ENCODE measurements at regions not wholly inside any gene's neighbourhood (a gene's known extent, or its start where the extent isn't known, plus 50 kb on each side); places are given as distances from the start of the nearest gene placed in this dataset.
A peak's percentile ranks its signal among the peaks of the same experiment; 100 is the strongest.

- Mint-ChIP-seq H3K4me3 (no peak overlapping the region), H3K27ac (no peak overlapping the region), H3K36me3 (no peaks in the 10 kb centered on the region), H3K27me3 (no peaks in the 10 kb centered on the region), H3K9me3 (no peaks in the 10 kb centered on the region), H3K4me1 (ENCODE audit: low read depth in 2 of 2) (no peaks in the 10 kb centered on the region)
- no peak for ATAC-seq
- DNase-seq (ENCODE audit: low spot score) = no peak
Observed at GRCh38 chr2:120802158-120802557, 66.5 kb downstream of the GLI2 start.

- DNase-seq (ENCODE audit: low spot score) (no peak), ATAC-seq (no peak)
- Mint-ChIP-seq H3K27ac (no peak overlapping the region), H3K27me3 (no peaks in the 10 kb centered on the region), H3K36me3 (no peaks in the 10 kb centered on the region), H3K4me1 (ENCODE audit: low read depth in 2 of 2) (no peaks in the 10 kb centered on the region), H3K4me3 (no peak overlapping the region), H3K9me3 (no peaks in the 10 kb centered on the region)
Observed at GRCh38 chr2:120802867-120803484, 67.3 kb downstream of the GLI2 start.

- no peak for ATAC-seq
- no peak for DNase-seq (ENCODE audit: low spot score)
- no peak overlapping the region for H3K4me3 Mint-ChIP-seq
- peaks cover 0 to 1% of the 10 kb centered on the region in 2 donors for H3K27me3 Mint-ChIP-seq
- no peaks in the 10 kb centered on the region for H3K9me3 Mint-ChIP-seq
- no peaks in the 10 kb centered on the region for H3K36me3 Mint-ChIP-seq
- no peak overlapping the region for H3K27ac Mint-ChIP-seq
- H3K4me1 Mint-ChIP-seq (ENCODE audit: low read depth in 2 of 2) = no peaks in the 10 kb centered on the region
Observed at GRCh38 chr2:120803764-120804335, 68.2 kb downstream of the GLI2 start.

DNA sequence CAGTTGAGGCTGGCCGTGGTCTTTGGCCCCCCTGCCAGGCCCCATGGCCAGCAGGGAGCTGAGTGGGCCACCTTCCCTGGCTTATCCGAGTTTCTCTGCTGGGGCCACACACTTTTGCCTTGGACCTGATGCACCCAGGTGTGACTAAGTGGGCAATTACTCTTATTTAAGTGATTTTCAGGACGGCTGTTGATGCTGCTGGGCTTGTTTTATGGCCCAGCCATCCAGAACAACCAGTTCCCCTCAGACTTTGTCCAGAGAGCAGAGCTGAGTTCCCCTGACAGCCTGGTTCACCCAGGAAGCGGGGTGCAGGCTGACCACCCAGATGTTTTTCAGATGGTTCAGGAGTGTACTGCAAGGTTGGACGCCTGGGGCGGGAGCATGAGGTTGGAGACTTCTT is 68.8 kb downstream of the GLI2 start:
- Mint-ChIP-seq H3K36me3 (no peaks in the 10 kb centered on the region), H3K27ac (no peak overlapping the region), H3K4me1 (ENCODE audit: low read depth in 2 of 2) (no peaks in the 10 kb centered on the region), H3K27me3 (peaks cover 5 to 7% of the 10 kb centered on the region in 2 donors), H3K4me3 (no peak overlapping the region), H3K9me3 (no peaks in the 10 kb centered on the region)
- DNase-seq (ENCODE audit: low spot score) (no peak), ATAC-seq (no peak)

DNA sequence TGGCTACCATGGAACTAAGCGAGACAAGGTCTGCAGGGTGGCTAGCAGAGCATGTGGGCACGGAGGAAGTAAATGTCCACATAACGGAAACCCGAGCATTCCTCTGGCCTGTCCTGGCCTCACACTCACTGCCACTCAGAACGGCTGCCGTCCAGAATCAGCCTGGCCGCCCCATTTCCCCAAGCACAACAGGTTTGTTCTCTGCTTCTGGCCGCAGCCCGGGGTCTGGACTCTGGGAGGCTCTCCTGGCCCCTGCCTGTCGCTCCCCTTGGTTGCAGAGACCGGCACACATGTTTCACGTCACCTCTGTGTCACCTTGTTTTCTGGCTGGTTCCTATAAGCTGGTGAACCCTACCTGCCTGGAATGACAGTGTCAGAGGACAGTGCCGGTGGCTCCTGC is 69.3 kb downstream of the GLI2 start:
- Mint-ChIP-seq H3K36me3 (no peaks in the 10 kb centered on the region), H3K4me1 (ENCODE audit: low read depth in 2 of 2) (no peaks in the 10 kb centered on the region), H3K9me3 (no peaks in the 10 kb centered on the region), H3K4me3 (no peak overlapping the region), H3K27me3 (peaks cover 5 to 10% of the 10 kb centered on the region in 2 donors), H3K27ac (no peak overlapping the region)
- ATAC-seq = no peak
- DNase-seq (ENCODE audit: low spot score) = no peak

- DNase-seq (ENCODE audit: low spot score) = no peak
- Mint-ChIP-seq H3K27me3 (peaks cover 5 to 10% of the 10 kb centered on the region in 2 donors), H3K4me1 (ENCODE audit: low read depth in 2 of 2) (no peaks in the 10 kb centered on the region), H3K27ac (no peak overlapping the region), H3K9me3 (no peaks in the 10 kb centered on the region), H3K4me3 (no peak overlapping the region), H3K36me3 (no peaks in the 10 kb centered on the region)
- no peak for ATAC-seq
Observed at GRCh38 chr2:120805602-120806001, 69.9 kb downstream of the GLI2 start.

DNA sequence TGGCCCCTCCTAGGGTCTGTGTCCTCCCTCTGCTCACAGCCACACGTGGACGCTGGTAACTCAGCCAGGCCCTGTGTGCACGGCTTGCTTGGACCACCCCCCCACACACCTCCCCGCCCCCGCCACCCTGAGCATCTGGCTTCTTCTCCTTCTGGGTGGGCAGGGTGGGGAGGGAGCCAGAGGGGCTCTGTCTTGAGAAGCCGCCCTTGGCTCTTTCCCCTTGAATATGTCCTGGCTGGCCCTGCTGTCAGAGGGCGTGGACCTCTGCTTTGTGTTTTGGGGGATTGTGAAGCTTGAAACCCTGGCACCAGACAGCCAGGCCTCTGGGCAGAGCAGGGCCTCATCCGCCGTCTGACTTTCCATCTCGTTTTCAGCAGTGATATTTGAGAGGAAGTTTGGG is 72.1 kb downstream of the GLI2 start:
- Mint-ChIP-seq H3K9me3 (no peaks in the 10 kb centered on the region), H3K27ac (no peak overlapping the region), H3K4me3 (no peak overlapping the region), H3K36me3 (no peaks in the 10 kb centered on the region), H3K4me1 (ENCODE audit: low read depth in 2 of 2) (no peaks in the 10 kb centered on the region), H3K27me3 (peaks cover 5 to 10% of the 10 kb centered on the region in 2 donors)
- ATAC-seq = no peak
- DNase-seq (ENCODE audit: low spot score) = no peak

GRCh38 chr2:120809151-120809550 is 73.5 kb downstream of the GLI2 start:
- no peaks in the 10 kb centered on the region for H3K4me1 Mint-ChIP-seq (ENCODE audit: low read depth in 2 of 2)
- no peak for ATAC-seq
- no peaks in the 10 kb centered on the region for H3K9me3 Mint-ChIP-seq
- no peak overlapping the region for H3K27ac Mint-ChIP-seq
- peaks cover 7 to 10% of the 10 kb centered on the region in 2 donors for H3K27me3 Mint-ChIP-seq
- no peak for DNase-seq (ENCODE audit: low spot score)
- no peak overlapping the region for H3K4me3 Mint-ChIP-seq
- no peaks in the 10 kb centered on the region for H3K36me3 Mint-ChIP-seq

DNA sequence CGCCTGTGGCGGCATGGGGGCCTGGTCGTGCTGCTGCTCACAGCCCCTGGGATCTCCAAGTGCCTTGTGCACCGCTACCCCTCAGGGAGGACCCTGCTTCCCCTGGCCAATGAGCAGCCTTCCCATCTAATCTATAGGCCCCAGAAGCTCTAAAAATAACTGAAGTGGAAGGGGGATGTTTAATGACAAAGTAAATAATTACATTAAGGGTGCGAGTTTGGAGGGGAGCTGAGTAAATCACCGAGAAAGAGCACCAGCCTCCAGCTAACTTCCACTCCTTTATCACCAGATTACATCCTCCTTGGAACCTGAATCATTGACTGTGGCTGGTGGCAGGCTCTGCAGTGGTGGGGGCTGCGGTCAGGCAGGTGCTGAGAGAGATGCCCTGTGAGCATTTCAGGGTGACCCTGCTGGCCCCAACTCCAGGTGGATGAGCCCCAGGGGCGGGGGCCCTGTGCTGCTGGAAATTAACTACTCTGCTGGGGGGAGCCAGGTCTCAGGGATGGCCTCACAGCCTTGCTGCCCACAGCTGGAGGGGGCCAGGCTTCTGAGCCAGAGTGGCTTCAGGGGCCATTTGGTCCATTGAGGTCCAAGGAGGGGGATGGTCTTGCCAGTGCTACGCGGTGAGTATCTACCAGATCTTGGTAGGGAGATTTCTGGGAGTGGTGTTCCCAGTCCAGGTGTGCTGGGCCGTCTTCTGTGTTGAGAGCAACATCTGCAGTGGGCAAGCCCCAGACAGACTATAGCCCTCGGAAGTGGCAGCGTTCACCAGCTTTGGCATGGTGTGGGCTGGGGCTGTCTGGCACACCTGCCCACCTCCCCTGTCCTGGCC is 74.2 kb downstream of the GLI2 start:
- Mint-ChIP-seq H3K9me3 (no peaks in the 10 kb centered on the region), H3K36me3 (no peaks in the 10 kb centered on the region), H3K4me3 (no peak overlapping the region), H3K27me3 (peaks cover 7 to 10% of the 10 kb centered on the region in 2 donors), H3K4me1 (ENCODE audit: low read depth in 2 of 2) (no peaks in the 10 kb centered on the region), H3K27ac (no peak overlapping the region)
- DNase-seq (ENCODE audit: low spot score) (no peak), ATAC-seq (peak in 1 of 2 donors; percentile 16)

DNA sequence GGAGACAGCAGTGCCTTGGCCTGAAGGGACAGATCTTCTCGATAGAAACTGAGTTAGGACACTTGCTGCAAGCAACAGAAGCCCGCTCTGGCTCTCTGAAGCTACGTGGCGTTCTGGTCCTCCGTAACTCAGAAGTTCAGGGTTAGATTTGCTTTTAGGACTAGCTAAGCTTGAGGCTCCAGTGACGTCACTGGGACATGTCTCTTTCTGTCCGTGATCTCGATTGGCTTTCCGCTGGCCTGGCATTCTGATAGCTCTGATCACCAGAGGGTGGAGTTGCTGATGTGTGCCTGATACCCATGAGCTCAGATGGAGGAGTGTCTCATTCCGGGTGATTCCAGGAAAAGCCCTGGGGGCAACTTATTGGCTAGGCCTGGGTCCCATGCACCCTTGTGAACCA is 75.0 kb downstream of the GLI2 start:
- Mint-ChIP-seq H3K9me3 (no peaks in the 10 kb centered on the region), H3K4me3 (no peak overlapping the region)

DNA sequence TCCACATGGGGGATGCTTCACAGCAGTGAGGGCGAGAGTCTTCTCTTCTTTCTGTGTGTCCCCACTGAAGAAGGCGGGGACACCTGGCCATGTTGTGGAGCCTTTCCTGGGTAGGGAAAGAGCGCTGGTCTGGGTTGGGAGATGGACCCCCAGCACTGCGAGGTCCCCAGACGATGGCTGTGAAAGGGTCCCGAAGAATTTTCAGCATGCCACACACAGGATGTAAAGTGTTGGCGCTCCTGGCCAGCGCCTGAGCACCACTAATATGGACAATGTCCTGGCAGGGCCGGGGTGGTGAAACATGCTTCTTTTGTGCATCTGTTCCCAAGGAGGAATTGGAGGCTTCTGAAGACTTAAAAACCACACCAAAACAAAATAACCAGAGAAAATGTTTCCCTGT is 77.2 kb downstream of the GLI2 start:
- H3K27ac Mint-ChIP-seq = no peak overlapping the region
- ATAC-seq (no peak), DNase-seq (ENCODE audit: low spot score) (no peak)
- H3K4me1 Mint-ChIP-seq (ENCODE audit: low read depth in 2 of 2) = no peaks in the 10 kb centered on the region
- no peaks in the 10 kb centered on the region for H3K36me3 Mint-ChIP-seq
- no peaks in the 10 kb centered on the region for H3K9me3 Mint-ChIP-seq
- H3K4me3 Mint-ChIP-seq = no peak overlapping the region
- H3K27me3 Mint-ChIP-seq = peaks cover 7 to 10% of the 10 kb centered on the region in 2 donors

More for the DNA sequence above, 75.0 kb downstream of the GLI2 start:
- H3K4me1 Mint-ChIP-seq (ENCODE audit: low read depth in 2 of 2) = no peaks in the 10 kb centered on the region
- no peak for DNase-seq (ENCODE audit: low spot score)
- no peaks in the 10 kb centered on the region for H3K36me3 Mint-ChIP-seq
- ATAC-seq = no peak
- no peak overlapping the region for H3K27ac Mint-ChIP-seq
- H3K27me3 Mint-ChIP-seq = peaks cover 7 to 10% of the 10 kb centered on the region in 2 donors

- Mint-ChIP-seq H3K27ac (no peak overlapping the region), H3K36me3 (no peaks in the 10 kb centered on the region), H3K27me3 (peaks cover 3% of the 10 kb centered on the region in 2 donors), H3K4me3 (no peak overlapping the region), H3K4me1 (ENCODE audit: low read depth in 2 of 2) (no peaks in the 10 kb centered on the region), H3K9me3 (no peaks in the 10 kb centered on the region)
- ATAC-seq = no peak
- DNase-seq (ENCODE audit: low spot score) = no peak
Observed at GRCh38 chr2:120814352-120814751, 78.7 kb downstream of the GLI2 start.

GRCh38 chr2:120815292-120815691 is 79.6 kb downstream of the GLI2 start:
- Mint-ChIP-seq H3K9me3 (no peaks in the 10 kb centered on the region), H3K27ac (no peak overlapping the region), H3K36me3 (no peaks in the 10 kb centered on the region), H3K27me3 (peaks cover 0 to 2% of the 10 kb centered on the region in 2 donors), H3K4me1 (ENCODE audit: low read depth in 2 of 2) (no peaks in the 10 kb centered on the region), H3K4me3 (no peak overlapping the region)
- DNase-seq (ENCODE audit: low spot score) (peak; percentile 28), ATAC-seq (peak in 1 of 2 donors; percentile 30)
